Transverse colon (tissue), 4 donors: ENCODE measurements at regions not wholly inside any gene's neighbourhood (a gene's known extent, or its start where the extent isn't known, plus 50 kb on each side); places are given as distances from the start of the nearest gene placed in this dataset.

Experiments
- DNase-seq: peaks from one replicate; pipeline ENCODE4 v3.0.0-alpha.2; 2019
- H3K27ac ChIP-seq, 4 donors: fragments of 200-600 bp; sonication (generic); 2 replicates each; pipeline ENCODE4 v1.5.1; 2016 to 2018; ENCODE audit warnings: inconsistent platforms in 4 of 4
- H3K27me3 ChIP-seq: fragments of 200-600 bp; sonication (generic); 2 replicates; pipeline ENCODE4 v1.5.1; 2017; ENCODE audit warnings: inconsistent platforms
- H3K36me3 ChIP-seq, 4 donors: fragments of 200-600 bp; sonication (generic); 2 replicates each; pipeline ENCODE4 v1.5.1; 2017 to 2019; ENCODE audit warnings: inconsistent platforms in 4 of 4
- H3K4me1 ChIP-seq, 4 donors: fragments of 200-600 bp; sonication (generic); 2 replicates each; pipeline ENCODE4 v1.5.1; 2017 to 2020; ENCODE audit warnings: inconsistent platforms in 4 of 4
- H3K4me3 ChIP-seq, 4 donors: fragments of 200-600 bp; sonication (generic); 1 replicate in 1 of 4; 2 replicates in 3 of 4; pipeline versions ENCODE4 v1.5.1 to v1.6.1; 2017 to 2019; ENCODE audit warnings: inconsistent platforms in 4 of 4
- H3K9me3 ChIP-seq, 2 donors: fragments of 200-600 bp; sonication (generic); 2 replicates each; pipeline ENCODE4 v1.5.1; 2017 to 2019; ENCODE audit warnings: inconsistent platforms in 2 of 2
- CTCF ChIP-seq, 5 experiments: fragments of 200-600 bp in 3 of 5; fragments of 450-650 bp in 2 of 5; sonication (generic) in 3 of 5; IDR thresholded peaks; 1 replicate in 2 of 5; 2 replicates in 3 of 5; pipeline ENCODE4 v1.5.1; 2016 to 2017; ENCODE audit warnings: antibody characterized with exemption in 5 of 5, inconsistent platforms in 3 of 5, mild to moderate bottlenecking in 2 of 5, moderate library complexity in 1 of 5
- EP300 ChIP-seq: sonication (generic); formaldehyde crosslinking; IDR thresholded peaks from one replicate; pipeline ENCODE4 v1.6.1; 2017; ENCODE audit warnings: antibody characterized with exemption, low read depth
- POLR2A ChIP-seq: fragments of 450-650 bp; IDR thresholded peaks from one replicate; pipeline ENCODE4 v1.6.1; 2016; ENCODE audit warnings: antibody characterized with exemption, mild to moderate bottlenecking, moderate library complexity
- POLR2AphosphoS5 ChIP-seq, 3 donors: sonication (generic); formaldehyde crosslinking; IDR thresholded peaks; one replicate each; pipeline ENCODE4 v1.6.1; 2016; ENCODE audit warnings: antibody characterized with exemption in 3 of 3
- WGBS, 2 donors: methylation state at CpG; one replicate each; pipeline ENCODE4 v1.1.5; 2018; ENCODE audit warnings: low coverage in 1 of 2; 5-methylcytosine and 5-hydroxymethylcytosine counted together
- in situ Hi-C, 4 donors: fragments of 200-750 bp; cut with MboI; loops; one replicate each; pipeline versions ENCODE4 v1.15.0 to v1.15.1; 2017; ENCODE audit warnings: low sequenced_read_pairs in 3 of 4, low pct_ligation_motif_present in 1 of 4, low pct_unique_long_range_greater_than_20kb in 1 of 4
- intact Hi-C: fragments of 100-400 bp; cut with DNase I; formaldehyde crosslinking; loops from one replicate; pipeline ENCODE4 v1.15.1; 2023; ENCODE audit warnings: low total_unique reads

GRCh38 chr22:44384563-44385295 lies 72.0 kb upstream of the SHISAL1 start:
- no peak overlapping the region for H3K4me3 ChIP-seq
- DNase-seq = no peak
- intact Hi-C loops = no loop called here
- no peaks in the 10 kb centered on the region for H3K9me3 ChIP-seq
- no peaks in the 10 kb centered on the region for H3K36me3 ChIP-seq
- in situ Hi-C loops = no loop called here
- H3K4me1 ChIP-seq = peaks cover 0 to 12% (median 0%) of the 10 kb centered on the region in 4 donors
- no peaks in the 10 kb centered on the region for H3K27me3 ChIP-seq
- TF ChIP-seq CTCF (IDR thresholded peaks at IDR 0.05) (no peak), POLR2AphosphoS5 (IDR thresholded peaks at IDR 0.05) (no peak), EP300 (no peak), POLR2A (no peak)
- WGBS, 2 donors = 77% methylated on average over 12 of the region's 12 CpGs; no CpG with 5 or more reads in 1 of the 2 donors
- no peak overlapping the region for H3K27ac ChIP-seq

- no peak for TF ChIP-seq CTCF (IDR thresholded peaks at IDR 0.05)
- TF ChIP-seq POLR2AphosphoS5 (IDR thresholded peaks at IDR 0.05) = no peak
- TF ChIP-seq EP300 = no peak
- no peak for TF ChIP-seq POLR2A
- no peak overlapping the region for H3K27ac ChIP-seq
- no peaks in the 10 kb centered on the region for H3K27me3 ChIP-seq
- in situ Hi-C loops = no loop called here
- intact Hi-C loops = no loop called here
- 62 to 82% methylated on average over 5 to 14 of the region's 14 CpGs for WGBS, 2 donors
- H3K4me1 ChIP-seq = peaks cover 0 to 12% (median 0%) of the 10 kb centered on the region in 4 donors
- DNase-seq = no peak
- no peak overlapping the region for H3K4me3 ChIP-seq
- H3K9me3 ChIP-seq = no peaks in the 10 kb centered on the region
- H3K36me3 ChIP-seq = no peaks in the 10 kb centered on the region
Observed at GRCh38 chr22:44383652-44384562, 71.2 kb upstream of the SHISAL1 start.

GRCh38 chr22:44383064-44383575 lies 70.4 kb upstream of the SHISAL1 start:
- no peak overlapping the region for H3K27ac ChIP-seq
- TF ChIP-seq POLR2AphosphoS5 (IDR thresholded peaks at IDR 0.05) = no peak
- no peak for TF ChIP-seq CTCF (IDR thresholded peaks at IDR 0.05)
- TF ChIP-seq EP300 = no peak
- TF ChIP-seq POLR2A = no peak
- no peaks in the 10 kb centered on the region for H3K36me3 ChIP-seq
- H3K4me1 ChIP-seq = peaks cover 0 to 12% (median 0%) of the 10 kb centered on the region in 4 donors
- H3K27me3 ChIP-seq = no peaks in the 10 kb centered on the region
- in situ Hi-C loops = no loop called here
- DNase-seq = no peak
- intact Hi-C loops = no loop called here
- peaks cover 0 to 3% of the 10 kb centered on the region in 2 donors for H3K9me3 ChIP-seq
- 67 to 72% methylated on average over 4 to 6 of the region's 6 CpGs for WGBS, 2 donors
- H3K4me3 ChIP-seq = no peak overlapping the region
